Neuronal stem cell (in vitro differentiated cells): ENCODE measurements at regions not wholly inside any gene's neighbourhood (a gene's known extent, or its start where the extent isn't known, plus 50 kb on each side); places are given as distances from the start of the nearest gene placed in this dataset.
A peak's percentile ranks its signal among the peaks of the same experiment; 100 is the strongest.

Source experiments
- DNase-seq: peaks from one replicate; pipeline ENCODE4 v3.0.0-alpha.2; 2013; ENCODE audit warnings: low spot score
- H2AFZ ChIP-seq: one replicate; pipeline ENCODE4 v1.6.1; 2013; ENCODE audit warnings: mild to moderate bottlenecking, low read length, inconsistent platforms
- H2AK5ac ChIP-seq: 2 replicates; pipeline ENCODE4 v1.6.1; 2013; ENCODE audit warnings: low read depth, mild to moderate bottlenecking, inconsistent platforms, low read length, moderate library complexity, mixed read lengths
- H2BK120ac ChIP-seq: 2 replicates; pipeline ENCODE4 v1.6.1; 2013; ENCODE audit warnings: low read depth, mild to moderate bottlenecking, inconsistent platforms, low read length, moderate library complexity, mixed read lengths
- H2BK12ac ChIP-seq: one replicate; pipeline ENCODE4 v1.6.1; 2013; ENCODE audit warnings: low read length, inconsistent platforms
- H2BK15ac ChIP-seq: 2 replicates; pipeline ENCODE4 v1.6.1; 2013; ENCODE audit warnings: mild to moderate bottlenecking, low read length, inconsistent platforms, mixed read lengths
- H2BK5ac ChIP-seq: one replicate; pipeline ENCODE4 v1.6.1; 2013; ENCODE audit warnings: inconsistent platforms, mild to moderate bottlenecking, low read length, moderate library complexity
- H3K14ac ChIP-seq: one replicate; pipeline ENCODE4 v1.6.1; 2013; ENCODE audit warnings: low read length, inconsistent platforms
- H3K18ac ChIP-seq: 2 replicates; pipeline ENCODE4 v1.6.1; 2013; ENCODE audit warnings: low read length, inconsistent platforms
- H3K23ac ChIP-seq: 2 replicates; pipeline ENCODE4 v1.6.1; 2013; ENCODE audit warnings: low read depth, mild to moderate bottlenecking, mixed read lengths, low read length, inconsistent platforms; ENCODE audit not compliant: poor library complexity
- H3K27ac ChIP-seq: replicated peaks from 3 replicates; pipeline ENCODE4 v1.5.1; 2013; ENCODE audit warnings: low read length, inconsistent platforms
- H3K27me3 ChIP-seq, 3 experiments: 2 replicates each; pipeline ENCODE4 v1.6.1; 2013; ENCODE audit warnings: low read length in 3 of 3, mild to moderate bottlenecking in 2 of 3, inconsistent platforms in 1 of 3, low read depth in 1 of 3, mixed read lengths in 1 of 3, moderate library complexity in 1 of 3; ENCODE audit not compliant: control insufficient read depth in 3 of 3, insufficient read depth in 3 of 3
- H3K36me3 ChIP-seq, 2 donors: replicated peaks in 1 of 2; 2 replicates each; pipeline ENCODE4 v1.6.1; 2013; ENCODE audit warnings: low read length in 2 of 2; ENCODE audit not compliant: control insufficient read depth in 2 of 2, insufficient read depth in 2 of 2
- H3K4ac ChIP-seq: 2 replicates; pipeline ENCODE4 v1.6.1; 2013; ENCODE audit warnings: inconsistent platforms, mild to moderate bottlenecking, low read length, moderate library complexity
- H3K4me1 ChIP-seq, 2 donors: 1 replicate in 1 of 2; 2 replicates in 1 of 2; pipeline ENCODE4 v1.6.1; 2013; ENCODE audit warnings: low read length in 2 of 2, low read depth in 1 of 2; ENCODE audit not compliant: control insufficient read depth in 2 of 2, insufficient read depth in 1 of 2
- H3K4me2 ChIP-seq: one replicate; pipeline ENCODE4 v1.6.1; 2013; ENCODE audit warnings: mild to moderate bottlenecking, low read length, inconsistent platforms; ENCODE audit not compliant: insufficient read depth, poor library complexity, severe bottlenecking
- H3K4me3 ChIP-seq, 2 donors: 2 replicates each; pipeline ENCODE4 v1.5.1; 2013; ENCODE audit warnings: low read length in 2 of 2, mild to moderate bottlenecking in 2 of 2, inconsistent platforms in 1 of 2, moderate library complexity in 1 of 2
- H3K79me1 ChIP-seq: one replicate; pipeline ENCODE4 v1.6.1; 2013; ENCODE audit warnings: low read depth, mild to moderate bottlenecking, inconsistent platforms, low read length, moderate library complexity
- H3K9ac ChIP-seq: one replicate; pipeline ENCODE4 v1.6.1; 2013; ENCODE audit warnings: mild to moderate bottlenecking, low read depth, low read length, inconsistent platforms; ENCODE audit not compliant: poor library complexity
- H3K9me3 ChIP-seq, 2 donors: replicated peaks in 1 of 2; 2 replicates each; pipeline versions ENCODE3 to v1.6.1; 2013; ENCODE audit warnings: low read length in 2 of 2, mild to moderate bottlenecking in 2 of 2, inconsistent platforms in 1 of 2, low read depth in 1 of 2, mixed read lengths in 1 of 2, moderate library complexity in 1 of 2; ENCODE audit not compliant: control insufficient read depth in 2 of 2, insufficient read depth in 1 of 2
- H4K8ac ChIP-seq: one replicate; pipeline ENCODE4 v1.6.1; 2013; ENCODE audit warnings: low read depth, mild to moderate bottlenecking, inconsistent platforms, low read length, moderate library complexity
- H4K91ac ChIP-seq: one replicate; pipeline ENCODE4 v1.6.1; 2013; ENCODE audit warnings: low read length, low read depth, mild to moderate bottlenecking, inconsistent platforms; ENCODE audit not compliant: poor library complexity
- WGBS, 2 donors: extraction: QIAGEN DNeasy Blood & Tissue Kit; methylation state at CpG; one replicate each; pipeline ENCODE4 v1.1.7; 2013; ENCODE audit warnings: missing lambda C conversion rate in 2 of 2, mixed read lengths in 1 of 2; ENCODE audit not compliant: insufficient read length in 2 of 2, insufficient replicate concordance in 1 of 2; ENCODE audit errors: extremely low coverage in 2 of 2; 5-methylcytosine and 5-hydroxymethylcytosine counted together

DNA sequence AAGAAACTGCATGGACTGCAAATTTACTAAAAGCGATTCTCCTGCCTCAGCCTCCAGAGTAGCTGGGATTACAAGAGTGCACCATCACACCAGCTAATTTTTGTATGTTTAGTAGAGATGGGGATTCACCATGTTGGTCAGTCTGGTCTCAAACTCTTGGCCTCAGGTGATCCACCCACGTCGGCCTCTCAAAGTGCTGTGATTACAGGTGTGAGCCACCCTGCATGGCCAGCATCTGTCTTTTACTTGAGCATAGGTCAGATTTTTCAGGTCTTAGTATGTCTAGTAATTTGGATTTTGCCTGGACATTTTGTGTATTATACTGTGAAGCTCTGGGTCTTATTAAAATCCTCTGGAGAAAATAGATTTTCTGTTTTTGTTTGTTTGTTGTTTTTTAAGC is 277.8 kb upstream of the VLDLR start:
- Histone ChIP-seq H3K18ac (no peak overlapping the region), H2BK5ac (no peak overlapping the region), H3K36me3 (no peaks in the 10 kb centered on the region), H3K27ac (no peak overlapping the region), H3K9ac (no peak overlapping the region), H2AFZ (no peak overlapping the region), H2AK5ac (no peak overlapping the region), H2BK120ac (no peak overlapping the region), H2BK12ac (no peak overlapping the region), H3K23ac (no peak overlapping the region), H3K27me3 (no peaks in the 10 kb centered on the region), H3K4me2 (no peak overlapping the region), H3K79me1 (no peaks in the 10 kb centered on the region), H3K4me1 (no peaks in the 10 kb centered on the region), H2BK15ac (no peak overlapping the region), H3K14ac (no peak overlapping the region), H3K4ac (no peak overlapping the region), H3K4me3 (no peak overlapping the region), H4K8ac (no peak overlapping the region), H4K91ac (no peak overlapping the region), H3K9me3 (no peaks in the 10 kb centered on the region)
- no peak for DNase-seq
- WGBS, 2 donors = no CpG with 5 or more reads among the region's 3 CpGs

DNA sequence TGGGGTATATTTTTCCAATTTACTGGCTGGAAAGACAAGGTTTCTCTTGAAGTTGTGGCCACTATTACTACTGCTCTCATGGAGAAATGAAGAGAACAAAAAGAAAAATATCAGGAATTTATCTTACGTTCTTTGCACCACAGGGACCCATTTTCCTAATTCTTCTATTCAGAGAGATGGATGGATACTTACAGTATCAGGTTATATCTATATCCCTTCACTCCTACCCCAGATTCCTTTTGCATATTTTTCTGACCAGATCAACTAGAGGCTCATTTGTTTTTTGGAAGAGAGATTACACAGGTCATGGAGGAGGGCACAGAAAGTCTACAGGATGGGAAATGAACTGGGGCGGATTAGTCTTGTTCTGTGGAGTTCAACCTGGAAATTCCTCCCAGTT is 277.2 kb upstream of the VLDLR start:
- no CpG with 5 or more reads among the region's 2 CpGs for WGBS, 2 donors
- Histone ChIP-seq H3K27ac (no peak overlapping the region), H2AFZ (no peak overlapping the region), H3K4ac (no peak overlapping the region), H2BK12ac (no peak overlapping the region), H2BK120ac (no peak overlapping the region), H3K79me1 (no peaks in the 10 kb centered on the region), H2BK5ac (no peak overlapping the region), H3K9me3 (no peaks in the 10 kb centered on the region), H3K4me2 (no peak overlapping the region), H4K8ac (no peak overlapping the region), H3K9ac (no peak overlapping the region), H3K36me3 (no peaks in the 10 kb centered on the region), H3K14ac (no peak overlapping the region), H3K23ac (no peak overlapping the region), H4K91ac (no peak overlapping the region), H3K4me3 (no peak overlapping the region), H2BK15ac (no peak overlapping the region), H3K18ac (no peak overlapping the region), H3K27me3 (no peaks in the 10 kb centered on the region), H2AK5ac (no peak overlapping the region), H3K4me1 (no peaks in the 10 kb centered on the region)
- DNase-seq = no peak

- H3K27me3 ChIP-seq = no peaks in the 10 kb centered on the region
- no peak overlapping the region for H2BK5ac ChIP-seq
- no peaks in the 10 kb centered on the region for H3K9me3 ChIP-seq
- H2AFZ ChIP-seq = no peak overlapping the region
- no peak overlapping the region for H4K8ac ChIP-seq
- WGBS, 2 donors = no CpG with 5 or more reads among the region's 4 CpGs
- no peak overlapping the region for H3K9ac ChIP-seq
- H3K4me1 ChIP-seq = no peaks in the 10 kb centered on the region
- no peaks in the 10 kb centered on the region for H3K36me3 ChIP-seq
- no peak overlapping the region for H2BK15ac ChIP-seq
- no peaks in the 10 kb centered on the region for H3K79me1 ChIP-seq
- no peak overlapping the region for H3K14ac ChIP-seq
- DNase-seq = no peak
- no peak overlapping the region for H3K4me2 ChIP-seq
- no peak overlapping the region for H3K4ac ChIP-seq
- no peak overlapping the region for H4K91ac ChIP-seq
- no peak overlapping the region for H3K27ac ChIP-seq
- no peak overlapping the region for H3K18ac ChIP-seq
- H2BK12ac ChIP-seq = no peak overlapping the region
- H2BK120ac ChIP-seq = no peak overlapping the region
- no peak overlapping the region for H2AK5ac ChIP-seq
- no peak overlapping the region for H3K23ac ChIP-seq
- no peak overlapping the region for H3K4me3 ChIP-seq
Observed at GRCh38 chr9:2345013-2345412, 276.6 kb upstream of the VLDLR start.

DNA sequence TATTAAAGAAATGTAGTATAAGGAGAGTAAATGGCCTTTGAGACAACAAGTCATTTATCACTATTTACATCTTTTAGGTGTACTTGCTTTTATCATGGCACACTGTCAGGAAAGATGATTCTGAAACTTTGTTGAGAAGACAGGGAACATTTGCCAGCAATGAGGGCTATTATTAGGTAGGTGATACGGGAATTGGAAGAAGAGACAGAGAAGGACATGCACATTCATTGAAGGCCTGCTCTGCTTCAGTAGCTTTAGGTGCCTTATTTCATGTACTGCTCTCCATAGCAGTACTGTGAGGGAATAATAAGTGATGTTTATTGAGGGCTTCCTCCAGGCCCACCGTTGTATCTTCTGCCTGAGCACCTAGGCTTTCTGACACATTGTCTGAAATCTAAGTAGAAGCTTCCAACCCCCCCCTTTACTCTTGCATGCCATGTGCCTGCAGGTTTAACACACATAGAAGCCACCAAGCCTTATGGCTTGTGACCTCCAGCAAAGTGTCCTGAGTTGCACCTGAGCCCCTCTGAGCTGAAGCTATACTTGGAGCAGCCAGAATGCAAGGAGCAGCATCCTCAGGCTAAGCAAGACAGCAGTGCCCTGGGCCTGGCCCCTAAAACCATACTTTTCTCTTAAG is 275.2 kb upstream of the VLDLR start:
- H2BK120ac ChIP-seq = no peak overlapping the region
- no CpG with 5 or more reads among the region's 2 CpGs for WGBS, 2 donors
- H3K9ac ChIP-seq = no peak overlapping the region
- H2AK5ac ChIP-seq = no peak overlapping the region
- no peak overlapping the region for H3K4ac ChIP-seq
- no peak overlapping the region for H3K4me2 ChIP-seq
- no peak overlapping the region for H2BK12ac ChIP-seq
- no peak overlapping the region for H4K91ac ChIP-seq
- no peak overlapping the region for H3K18ac ChIP-seq
- H2BK15ac ChIP-seq = no peak overlapping the region
- H3K36me3 ChIP-seq = no peaks in the 10 kb centered on the region
- H3K27me3 ChIP-seq = no peaks in the 10 kb centered on the region
- no peaks in the 10 kb centered on the region for H3K9me3 ChIP-seq
- no peak overlapping the region for H3K23ac ChIP-seq
- no peak overlapping the region for H4K8ac ChIP-seq
- no peaks in the 10 kb centered on the region for H3K4me1 ChIP-seq
- H2AFZ ChIP-seq = no peak overlapping the region
- DNase-seq = no peak
- no peaks in the 10 kb centered on the region for H3K79me1 ChIP-seq
- no peak overlapping the region for H2BK5ac ChIP-seq
- no peak overlapping the region for H3K27ac ChIP-seq
- H3K4me3 ChIP-seq = peak overlapping the region in 1 of 2 donors; percentile 39
- no peak overlapping the region for H3K14ac ChIP-seq
